H1 (cell line): ENCODE measurements at regions not wholly inside any gene's neighbourhood (a gene's known extent, or its start where the extent isn't known, plus 50 kb on each side); places are given as distances from the start of the nearest gene placed in this dataset.

ENCODE experiments used
- CTCF ChIA-PET: fragments of 300-600 bp; sonication (Branson Sonifier 250); formaldehyde crosslinking; loops from one replicate; lab custom pipeline; 2021; ENCODE audit not compliant: partially characterized antibody; lab: Charles Lee
- POLR2A ChIA-PET: fragments of 300-600 bp; sonication (Branson Sonifier 250); formaldehyde crosslinking; loops from one replicate; lab custom pipeline; 2021; ENCODE audit warnings: inconsistent platforms; ENCODE audit not compliant: partially characterized antibody; lab: Charles Lee
- DNase-seq, 2 experiments: peaks; one replicate each; pipeline versions ENCODE4 v3.0.0 to v3.0.0-alpha.2; 2010 to 2022; ENCODE audit warnings: low spot score in 2 of 2, low read depth in 1 of 2, mixed read lengths in 1 of 2
- FAIRE-seq: peaks from 2 replicates; lab custom pipeline; 2011; peaks lifted over from hg19 to GRCh38; lab: Jason Lieb, UNC
- H2AFZ ChIP-seq: 2 replicates; pipeline ENCODE4 v1.8.1; 2012; ENCODE audit warnings: low read length, inconsistent platforms
- H2AK5ac ChIP-seq: 2 replicates; pipeline ENCODE4 v1.6.1; 2013; ENCODE audit warnings: low read depth, low read length
- H2BK120ac ChIP-seq: replicated peaks from 2 replicates; pipeline ENCODE3; 2013; ENCODE audit warnings: low read depth, low read length, inconsistent platforms
- H2BK12ac ChIP-seq: 2 replicates; pipeline ENCODE4 v1.6.1; 2013; ENCODE audit warnings: low read depth, low read length
- H2BK15ac ChIP-seq: 2 replicates; pipeline ENCODE4 v1.6.1; 2013; ENCODE audit warnings: low read length
- H2BK20ac ChIP-seq: 2 replicates; pipeline ENCODE4 v1.6.1; 2013; ENCODE audit warnings: low read length
- H2BK5ac ChIP-seq: 2 replicates; pipeline ENCODE4 v1.6.1; 2013; ENCODE audit warnings: low read depth, low read length
- H3K14ac ChIP-seq: 2 replicates; pipeline ENCODE4 v1.6.1; 2013; ENCODE audit warnings: inconsistent platforms; ENCODE audit not compliant: insufficient read length
- H3K18ac ChIP-seq: 2 replicates; pipeline ENCODE4 v1.6.1; 2013; ENCODE audit warnings: low read length; ENCODE audit errors: extremely low read depth
- H3K23ac ChIP-seq: 2 replicates; pipeline ENCODE4 v1.6.1; 2013; ENCODE audit warnings: inconsistent platforms; ENCODE audit not compliant: insufficient read length
- H3K23me2 ChIP-seq: 2 replicates; pipeline ENCODE4 v1.6.1; 2013; ENCODE audit warnings: low read depth, low read length
- H3K27ac ChIP-seq: 2 replicates; pipeline ENCODE4 v1.6.1; 2011; ENCODE audit warnings: low read depth, low read length, inconsistent platforms
- H3K27me3 ChIP-seq, 4 experiments: replicated peaks in 1 of 4; 1 replicate in 1 of 4; 2 replicates in 3 of 4; pipeline versions ENCODE4 v1.6.1 to v1.8.1; 2011 to 2013; ENCODE audit warnings: low read length in 3 of 4, mild to moderate bottlenecking in 3 of 4, inconsistent platforms in 2 of 4, mixed read lengths in 2 of 4, moderate library complexity in 1 of 4; ENCODE audit not compliant: control insufficient read depth in 3 of 4, insufficient read depth in 3 of 4; ENCODE audit errors: extremely low read depth in 1 of 4
- H3K36me3 ChIP-seq, 4 experiments: 2 replicates each; pipeline versions ENCODE4 v1.6.1 to v1.8.1; 2011 to 2013; ENCODE audit warnings: mild to moderate bottlenecking in 4 of 4, low read length in 3 of 4, moderate library complexity in 2 of 4, control low read depth in 1 of 4, inconsistent platforms in 1 of 4; ENCODE audit not compliant: insufficient read depth in 4 of 4, control insufficient read depth in 2 of 4
- H3K4ac ChIP-seq: replicated peaks from 2 replicates; pipeline ENCODE3; 2013; ENCODE audit warnings: low read length, low read depth, mixed read lengths, inconsistent platforms; ENCODE audit not compliant: insufficient read length
- H3K4me1 ChIP-seq, 4 experiments: replicated peaks in 1 of 4; 1 replicate in 1 of 4; 2 replicates in 3 of 4; pipeline versions ENCODE4 v1.6.1 to v1.8.1; 2011 to 2013; ENCODE audit warnings: low read length in 3 of 4, inconsistent platforms in 2 of 4, mixed read lengths in 1 of 4; ENCODE audit not compliant: insufficient read depth in 4 of 4, control insufficient read depth in 3 of 4
- H3K4me2 ChIP-seq, 2 experiments: 2 replicates each; pipeline versions ENCODE4 v1.6.1 to v1.8.1; 2011 to 2013; ENCODE audit warnings: low read depth in 2 of 2, low read length in 2 of 2, control low read depth in 1 of 2, inconsistent platforms in 1 of 2, mild to moderate bottlenecking in 1 of 2; ENCODE audit not compliant: insufficient read depth in 1 of 2
- H3K4me3 ChIP-seq, 4 experiments: fragments of 200-600, 300-600 bp in 1 of 4; sonication (generic), shearing (Covaris generic), sonication (Bioruptor Twin) in 1 of 4; 2 replicates each; pipeline versions ENCODE4 v1.5.1 to v1.8.1; 2011 to 2016; ENCODE audit warnings: low read length in 4 of 4, low read depth in 3 of 4, control low read depth in 2 of 4, inconsistent platforms in 2 of 4, mild to moderate bottlenecking in 2 of 4, mixed read lengths in 1 of 4, moderate library complexity in 1 of 4; ENCODE audit not compliant: insufficient read depth in 2 of 4; ENCODE audit errors: extremely low read depth in 1 of 4
- H3K56ac ChIP-seq: replicated peaks from 2 replicates; pipeline ENCODE3; 2013; ENCODE audit warnings: low read depth, mild to moderate bottlenecking, mixed read lengths, low read length, inconsistent platforms; ENCODE audit not compliant: insufficient read length
- H3K79me1 ChIP-seq: 2 replicates; pipeline ENCODE4 v1.6.1; 2013; ENCODE audit warnings: low read depth, low read length, control low read depth
- H3K79me2 ChIP-seq, 2 experiments: 2 replicates each; pipeline versions ENCODE4 v1.6.1 to v1.8.1; 2012 to 2013; ENCODE audit warnings: low read length in 2 of 2, mild to moderate bottlenecking in 2 of 2, inconsistent platforms in 1 of 2; ENCODE audit not compliant: insufficient read depth in 2 of 2, control insufficient read depth in 1 of 2
- H3K9ac ChIP-seq, 4 experiments: replicated peaks in 1 of 4; 1 replicate in 1 of 4; 2 replicates in 3 of 4; pipeline versions ENCODE4 v1.6.1 to v1.8.1; 2011 to 2013; ENCODE audit warnings: low read depth in 3 of 4, low read length in 3 of 4, control low read depth in 2 of 4, mild to moderate bottlenecking in 2 of 4, moderate library complexity in 2 of 4, inconsistent platforms in 1 of 4; ENCODE audit errors: extremely low read depth in 1 of 4
- H3K9me3 ChIP-seq, 2 experiments: 2 replicates each; pipeline versions ENCODE4 v1.6.1 to v1.8.1; 2012 to 2013; ENCODE audit warnings: mild to moderate bottlenecking in 2 of 2, moderate library complexity in 2 of 2, control low read depth in 1 of 2, inconsistent platforms in 1 of 2, low read depth in 1 of 2, low read length in 1 of 2, mixed read lengths in 1 of 2; ENCODE audit not compliant: insufficient read depth in 2 of 2
- H4K20me1 ChIP-seq, 2 experiments: replicated peaks in 1 of 2; 2 replicates each; pipeline versions ENCODE3 to v1.8.1; 2011 to 2013; ENCODE audit warnings: inconsistent platforms in 2 of 2, low read length in 2 of 2, mild to moderate bottlenecking in 1 of 2; ENCODE audit not compliant: insufficient read depth in 2 of 2, control insufficient read depth in 1 of 2
- H4K5ac ChIP-seq: 2 replicates; pipeline ENCODE4 v1.6.1; 2013; ENCODE audit warnings: low read length, low read depth, mixed read lengths, inconsistent platforms; ENCODE audit not compliant: insufficient read length
- H4K8ac ChIP-seq: 2 replicates; pipeline ENCODE4 v1.8.0; 2013; ENCODE audit warnings: mild to moderate bottlenecking, moderate library complexity, low read length, inconsistent platforms; ENCODE audit not compliant: insufficient read depth; ENCODE audit errors: extremely low read depth
- H4K91ac ChIP-seq: replicated peaks from 2 replicates; pipeline ENCODE3; 2013; ENCODE audit warnings: low read length, mixed read lengths, inconsistent platforms; ENCODE audit not compliant: insufficient read length
- CBX5 ChIP-seq: fragments of 300-800, 300-1000 bp; sonication (generic); IDR thresholded peaks from 2 replicates; pipeline ENCODE4 v1.7.1; 2016; ENCODE audit warnings: antibody characterized with exemption, low read length, low read depth
- EP300 ChIP-seq, 2 experiments: IDR thresholded peaks; 1 replicate in 1 of 2; 2 replicates in 1 of 2; pipeline ENCODE4 v1.6.1; 2011 to 2012; ENCODE audit warnings: low read depth in 2 of 2, low read length in 2 of 2, mild to moderate bottlenecking in 2 of 2, borderline replicate concordance in 1 of 2, inconsistent platforms in 1 of 2, moderate library complexity in 1 of 2
- GABPA ChIP-seq: IDR thresholded peaks from 2 replicates; pipeline ENCODE4 v1.6.1; 2011; ENCODE audit warnings: mild to moderate bottlenecking, low read length, moderate library complexity, borderline replicate concordance; ENCODE audit not compliant: insufficient read depth
- HDAC6 ChIP-seq: IDR thresholded peaks from one replicate; pipeline ENCODE4 v1.7.1; 2012; ENCODE audit warnings: low read depth, mild to moderate bottlenecking, inconsistent platforms, low read length, moderate library complexity
- KDM1A ChIP-seq: fragments of 200-600, 300-600 bp; sonication (generic); IDR thresholded peaks from 2 replicates; pipeline ENCODE4 v1.7.1; 2016; ENCODE audit warnings: mild to moderate bottlenecking, low read length, borderline replicate concordance
- MAFK ChIP-seq: IDR thresholded peaks from 2 replicates; pipeline ENCODE4 v1.6.1; 2012; ENCODE audit warnings: low read depth, mild to moderate bottlenecking, improper control_type of control experiment, low read length
- NANOG ChIP-seq: IDR thresholded peaks from 2 replicates; pipeline ENCODE4 v1.6.1; 2011; ENCODE audit warnings: low read length, low read depth, mild to moderate bottlenecking, inconsistent platforms; ENCODE audit not compliant: insufficient read depth, poor library complexity, severe bottlenecking
- NRF1 ChIP-seq: IDR thresholded peaks from 2 replicates; pipeline ENCODE4 v1.6.1; 2011; ENCODE audit warnings: mild to moderate bottlenecking, low read depth, low read length, improper control_type of control experiment
- POU5F1 ChIP-seq: IDR thresholded peaks from 2 replicates; pipeline ENCODE4 v1.6.1; 2011; ENCODE audit warnings: low read depth, mild to moderate bottlenecking, low read length, moderate library complexity
- RAD21 ChIP-seq, 2 experiments: IDR thresholded peaks in 1 of 2; conservative IDR thresholded peaks in 1 of 2; 2 replicates each; pipeline ENCODE4 v1.6.1; 2011; ENCODE audit warnings: low read depth in 2 of 2, low read length in 2 of 2, improper control_type of control experiment in 1 of 2, inconsistent platforms in 1 of 2, mild to moderate bottlenecking in 1 of 2, moderate library complexity in 1 of 2
- SP1 ChIP-seq: IDR thresholded peaks from 2 replicates; pipeline ENCODE4 v1.6.1; 2011; ENCODE audit warnings: low read depth, low read length
- SP2 ChIP-seq: IDR thresholded peaks from 2 replicates; pipeline ENCODE4 v1.6.1; 2012; ENCODE audit warnings: mild to moderate bottlenecking, low read length, inconsistent platforms
- SP4 ChIP-seq: IDR thresholded peaks from 2 replicates; pipeline ENCODE4 v1.6.1; 2012; ENCODE audit warnings: low read length, inconsistent platforms
- TAF1 ChIP-seq: IDR thresholded peaks from 2 replicates; pipeline ENCODE4 v1.6.1; 2011; ENCODE audit warnings: mild to moderate bottlenecking, low read depth, low read length
- YY1 ChIP-seq: IDR thresholded peaks from 2 replicates; pipeline ENCODE4 v1.6.1; 2011; ENCODE audit warnings: low read depth, mild to moderate bottlenecking, low read length
- ZNF274 ChIP-seq: IDR thresholded peaks from 2 replicates; pipeline ENCODE4 v1.7.0; 2012; ENCODE audit warnings: low read length, borderline replicate concordance; ENCODE audit errors: extremely low read depth
- WGBS, 2 experiments: shearing (Covaris generic) in 1 of 2; methylation state at CpG; one replicate each; pipeline versions ENCODE4 v1.1.6 to v1.1.7; 2013 to 2015; ENCODE audit warnings: low lambda C conversion rate in 2 of 2, mixed read lengths in 2 of 2, inconsistent platforms in 1 of 2, low coverage in 1 of 2, missing lambda C conversion rate in 1 of 2; ENCODE audit not compliant: insufficient replicate concordance in 2 of 2, insufficient coverage in 1 of 2, insufficient read length in 1 of 2; ENCODE audit errors: extremely low coverage in 1 of 2, missing lambda C conversion rate in 1 of 2; 5-methylcytosine and 5-hydroxymethylcytosine counted together

GRCh38 chr14:82500222-82500621, 966.6 kb upstream of the SEL1L start:
- DNase-seq, result no peak
- no peaks in the 10 kb centered on the region for H3K27me3 ChIP-seq
- no peak overlapping the region for H4K91ac ChIP-seq
- no peaks in the 10 kb centered on the region for H3K79me2 ChIP-seq
- H3K23ac ChIP-seq, result no peak overlapping the region
- 96% methylated on average over 1 of the region's 1 CpG; no CpG with 5 or more reads in 1 of the 2 experiments for WGBS, 2 experiments
- H3K56ac ChIP-seq, result no peak overlapping the region
- ChIA-PET POLR2A (no interaction called here), CTCF (interaction anchor here (0.7 kb wide), 1 partner anchor 332 kb away, joined by 3 read pairs; no protein-coding TSS in a partner anchor)
- no peak for FAIRE-seq
- H3K4me2 ChIP-seq, result no peak overlapping the region
- H3K4me3 ChIP-seq, result no peak overlapping the region
- H2BK15ac ChIP-seq, result no peak overlapping the region
- H4K8ac ChIP-seq, result no peak overlapping the region
- H2BK20ac ChIP-seq, result no peak overlapping the region
- H2AFZ ChIP-seq, result no peak overlapping the region
- H3K23me2 ChIP-seq, result no peaks in the 10 kb centered on the region
- no peak overlapping the region for H3K4ac ChIP-seq
- no peak overlapping the region for H2BK12ac ChIP-seq
- no peaks in the 10 kb centered on the region for H4K20me1 ChIP-seq
- no peak overlapping the region for H4K5ac ChIP-seq
- no peak overlapping the region for H2BK120ac ChIP-seq
- H2AK5ac ChIP-seq, result no peak overlapping the region
- no peaks in the 10 kb centered on the region for H3K4me1 ChIP-seq
- no peaks in the 10 kb centered on the region for H3K36me3 ChIP-seq
- H3K9ac ChIP-seq, result no peak overlapping the region
- no peaks in the 10 kb centered on the region for H3K79me1 ChIP-seq
- no peak overlapping the region for H3K27ac ChIP-seq
- H2BK5ac ChIP-seq, result no peak overlapping the region
- no peaks in the 10 kb centered on the region for H3K9me3 ChIP-seq
- H3K18ac ChIP-seq, result no peak overlapping the region
- no peak overlapping the region for H3K14ac ChIP-seq
- no peak for TF ChIP-seq NANOG
- no peak for TF ChIP-seq SP1
- no peak for TF ChIP-seq ZNF274
- no peak for TF ChIP-seq EP300 (IDR thresholded peaks at IDR 0.05; ENCODE audit: borderline replicate concordance in 1 of 2, low read depth in 2 of 2, low read length in 2 of 2)
- no peak for TF ChIP-seq SP2
- no peak for TF ChIP-seq CBX5
- no peak for TF ChIP-seq TAF1
- no peak for TF ChIP-seq HDAC6
- TF ChIP-seq MAFK, result no peak
- TF ChIP-seq POU5F1, result no peak
- no peak for TF ChIP-seq GABPA
- no peak for TF ChIP-seq NRF1
- TF ChIP-seq SP4, result no peak
- no peak for TF ChIP-seq KDM1A
- TF ChIP-seq YY1, result no peak
- TF ChIP-seq RAD21 (IDR thresholded peaks at IDR 0.05 in 1 of 2, conservative IDR thresholded peaks at IDR 0.05 in 1 of 2; ENCODE audit: low read depth in 2 of 2, low read length in 2 of 2), result no peak
